ENCODE measurements at regions not wholly inside any gene's neighbourhood (a gene's known extent, or its start where the extent isn't known, plus 50 kb on each side); places are given as distances from the start of the nearest gene placed in this dataset.
A peak's percentile ranks its signal among the peaks of the same experiment; 100 is the strongest.

DNA sequence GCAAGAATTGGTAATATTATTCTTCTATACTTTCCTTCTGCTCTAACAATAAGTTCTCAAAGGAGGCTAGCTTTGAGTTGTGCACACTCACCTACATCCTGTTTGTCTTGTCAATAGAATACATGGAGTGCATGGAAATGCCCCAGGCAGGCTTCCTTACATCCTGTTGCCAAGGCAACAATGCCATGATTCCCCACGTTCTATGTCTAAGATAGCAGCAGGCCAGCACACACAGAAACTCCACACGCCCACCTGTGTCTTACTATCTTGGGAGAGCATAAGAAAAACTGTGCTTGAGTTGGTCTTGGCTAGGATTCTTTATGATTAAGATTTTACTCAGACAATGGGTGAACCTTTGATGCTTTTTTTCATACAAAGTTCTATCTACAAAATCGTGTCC is 379.2 kb downstream of the AASDHPPT start:
- DNase-seq (ENCODE audit: low read depth in 2 of 2), result no peak

DNA sequence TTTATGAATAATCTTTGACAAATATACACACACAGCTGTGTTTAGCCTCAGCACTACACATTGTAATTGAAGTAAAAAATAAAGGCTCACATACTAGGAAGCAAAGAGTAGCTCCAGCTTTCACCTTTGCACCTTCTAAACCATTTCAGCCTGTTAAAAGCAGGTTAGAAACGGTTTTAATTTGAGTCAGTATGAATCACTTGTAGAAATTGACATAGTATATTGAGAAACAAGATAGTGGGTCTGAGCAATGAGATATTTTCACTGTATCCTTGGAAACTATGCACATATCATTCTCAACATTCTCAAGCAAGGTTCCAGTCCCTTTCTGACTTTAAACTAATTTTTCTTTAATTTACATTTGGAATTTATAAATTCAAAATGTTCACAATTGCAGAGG is 380.3 kb downstream of the AASDHPPT start:
- DNase-seq (ENCODE audit: low read depth in 2 of 2), result no peak

GRCh38 chr11:106459135-106459534 is 381.7 kb downstream of the AASDHPPT start:
- DNase-seq (ENCODE audit: low read depth in 2 of 2), result no peak

DNA sequence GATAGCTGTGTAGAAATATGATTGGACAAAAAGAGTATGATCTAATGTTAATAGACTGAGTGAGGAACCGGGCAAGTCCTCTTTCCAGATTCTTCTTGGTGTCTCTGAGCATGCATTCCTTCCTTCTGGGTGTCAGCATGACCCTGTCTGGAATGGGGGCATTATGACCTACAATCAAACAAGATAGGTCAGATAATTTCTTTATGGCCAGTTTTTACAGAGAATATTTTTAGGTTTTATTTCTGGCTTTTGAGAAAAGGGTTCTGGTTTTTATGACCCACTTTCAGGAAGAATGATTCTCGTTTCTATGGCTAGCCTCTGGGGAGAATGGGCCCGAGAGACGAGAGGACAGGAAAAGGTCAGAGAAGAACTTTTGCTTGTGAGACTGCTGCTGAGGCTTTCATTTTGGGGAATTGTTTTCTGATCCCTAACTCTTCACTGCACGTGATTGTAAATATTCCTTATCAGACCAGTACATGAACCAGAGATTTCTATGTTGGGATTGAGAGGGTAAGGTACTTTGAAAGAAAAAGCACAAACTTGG is 383.8 kb downstream of the AASDHPPT start:
- DNase-seq (ENCODE audit: low read depth in 2 of 2), result no peak

DNA sequence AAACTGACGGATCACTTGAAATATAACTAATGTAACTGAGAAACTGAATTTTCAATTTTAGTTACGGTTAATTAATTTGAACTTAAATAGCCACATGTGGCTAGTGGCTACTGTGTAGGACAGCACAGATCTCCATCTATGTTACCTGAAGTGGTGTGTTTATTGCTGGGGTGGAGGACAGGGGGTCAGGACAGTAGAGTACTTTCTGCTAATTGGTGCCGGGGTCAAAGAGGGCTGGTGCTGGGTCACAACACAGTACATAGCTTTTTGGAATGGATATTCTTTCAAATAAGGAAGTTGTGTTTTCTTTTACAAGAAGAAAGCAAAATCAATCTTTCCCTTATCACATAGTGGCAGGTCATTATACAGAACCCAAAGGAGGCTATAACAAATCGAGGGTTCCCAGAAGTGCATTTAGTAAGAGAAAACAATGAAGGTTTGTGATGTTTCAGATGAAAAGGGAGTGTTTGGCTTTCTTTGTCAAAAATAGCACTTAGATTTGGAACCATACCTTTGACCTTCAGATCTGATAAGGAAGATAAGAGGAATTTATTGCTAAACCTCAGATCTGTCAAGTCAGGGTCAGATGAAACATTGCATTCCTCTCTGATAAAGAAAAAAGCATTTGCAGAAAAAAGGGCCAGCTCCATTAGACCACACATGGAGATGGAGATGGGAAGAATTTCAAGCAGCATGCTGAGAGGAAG is 384.5 kb downstream of the AASDHPPT start:
- DNase-seq (ENCODE audit: low read depth in 2 of 2), result no peak

DNA sequence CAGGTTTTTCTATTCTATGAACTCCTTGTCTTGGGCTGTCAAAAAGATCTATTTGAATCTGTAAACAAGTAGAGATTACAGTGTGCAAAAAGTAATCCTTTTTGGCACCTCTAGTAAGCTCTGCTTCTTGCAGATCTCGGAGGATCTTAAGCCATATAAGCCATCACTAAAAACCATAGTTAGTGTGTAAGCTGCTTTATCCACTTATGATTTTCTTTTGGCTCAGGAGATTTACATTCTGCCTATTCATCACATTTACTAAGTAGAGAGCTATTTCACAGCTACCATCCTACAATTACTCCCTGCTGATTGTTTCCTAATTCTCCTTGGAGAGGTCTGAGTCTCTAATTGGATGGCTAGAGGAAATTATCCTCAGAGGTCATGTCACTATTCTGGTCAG is 385.7 kb downstream of the AASDHPPT start:
- DNase-seq (ENCODE audit: low read depth in 2 of 2), result no peak

GRCh38 chr11:106463796-106464201 is 386.3 kb downstream of the AASDHPPT start:
- peak in 1 of 2 donors; percentile 17 for DNase-seq (ENCODE audit: low read depth in 2 of 2)

- no peak for DNase-seq (ENCODE audit: low read depth in 2 of 2)
These were observed 387.3 kb downstream of the AASDHPPT start for GRCh38 chr11:106464728-106465127.

DNA sequence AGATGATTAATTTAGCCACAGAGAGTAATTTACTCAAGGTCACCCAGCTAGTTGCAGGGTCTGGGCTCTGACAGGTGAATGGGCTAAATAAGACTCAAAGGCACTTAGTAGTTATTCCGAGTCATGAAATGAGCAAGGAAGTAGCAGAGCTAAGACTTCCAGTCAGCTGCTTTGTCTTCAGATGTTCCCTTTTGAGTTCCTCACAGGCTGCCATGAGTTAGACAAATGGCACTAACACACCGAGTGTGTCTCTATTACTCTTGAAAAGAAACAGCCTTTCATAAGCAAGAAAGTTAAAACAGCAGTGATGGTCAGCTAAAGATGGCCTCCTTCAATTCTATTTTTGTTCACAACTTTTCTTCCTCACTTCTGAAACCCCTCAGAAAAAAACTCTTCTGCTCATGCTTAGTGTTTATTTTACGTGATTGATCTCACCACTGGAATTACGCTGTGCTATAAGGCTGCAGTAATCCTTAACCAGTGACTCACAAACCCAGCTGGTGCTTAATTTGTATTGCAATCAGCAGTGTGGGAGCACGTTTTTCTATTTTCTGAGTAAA is 389.1 kb downstream of the AASDHPPT start:
- no peak for DNase-seq (ENCODE audit: low read depth in 2 of 2)

DNA sequence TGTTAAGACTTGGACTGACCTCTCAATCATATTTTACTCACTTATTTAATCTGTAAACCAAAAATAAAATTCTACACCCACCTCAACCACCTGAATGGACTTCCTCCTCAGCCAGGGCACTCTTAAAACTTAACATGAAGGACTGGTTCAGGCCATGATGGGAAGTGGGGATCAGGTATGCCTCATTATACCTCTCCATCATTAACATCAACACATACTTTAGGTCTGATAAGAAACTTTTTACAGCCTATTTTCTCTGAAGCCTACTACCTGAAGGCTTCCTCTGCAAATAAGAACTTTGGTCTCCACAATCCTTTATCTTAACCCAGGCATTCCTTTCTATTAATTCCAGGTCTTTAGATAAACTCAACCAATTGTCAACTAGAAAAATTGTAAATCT is 390.0 kb downstream of the AASDHPPT start:
- no peak for DNase-seq (ENCODE audit: low read depth in 2 of 2)

- DNase-seq (ENCODE audit: low read depth in 2 of 2), result peak in 1 of 2 donors; percentile 39
These were observed 390.6 kb downstream of the AASDHPPT start for GRCh38 chr11:106468086-106468485.

DNA sequence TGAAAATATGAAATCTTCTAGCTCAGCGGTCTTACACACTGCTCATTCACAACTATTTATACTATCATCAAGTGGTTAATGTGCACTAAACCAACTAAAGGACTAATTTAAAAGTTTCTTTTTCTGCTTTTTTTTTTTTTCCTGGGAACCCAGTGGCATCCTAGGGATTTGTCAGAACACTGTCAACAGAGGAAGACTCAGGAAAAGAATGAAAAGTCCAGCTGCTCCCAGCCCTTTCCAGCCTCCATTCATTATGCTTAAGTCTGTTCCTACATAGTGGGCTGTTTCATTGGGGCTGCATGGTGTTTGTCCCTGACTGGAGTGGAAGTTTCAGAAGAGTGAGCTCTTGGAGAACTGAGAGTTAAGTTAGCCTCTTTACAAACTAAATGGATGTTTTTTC is 391.1 kb downstream of the AASDHPPT start:
- no peak for DNase-seq (ENCODE audit: low read depth in 2 of 2)

GRCh38 chr11:106470230-106470629 is 392.8 kb downstream of the AASDHPPT start:
- no peak for DNase-seq (ENCODE audit: low read depth in 2 of 2)

GRCh38 chr11:106471276-106471675 is 393.8 kb downstream of the AASDHPPT start:
- peak in 1 of 2 donors; percentile 89 for DNase-seq (ENCODE audit: low read depth in 2 of 2)

- peak in 1 of 2 donors; percentile 85 for DNase-seq (ENCODE audit: low read depth in 2 of 2)
These were observed 395.7 kb downstream of the AASDHPPT start for GRCh38 chr11:106473089-106473722.

- DNase-seq (ENCODE audit: low read depth in 2 of 2), result no peak
These were observed 396.8 kb downstream of the AASDHPPT start for GRCh38 chr11:106474274-106474673.

- no peak for DNase-seq (ENCODE audit: low read depth in 2 of 2)
These were observed 397.7 kb downstream of the AASDHPPT start for GRCh38 chr11:106475181-106475580.

DNA sequence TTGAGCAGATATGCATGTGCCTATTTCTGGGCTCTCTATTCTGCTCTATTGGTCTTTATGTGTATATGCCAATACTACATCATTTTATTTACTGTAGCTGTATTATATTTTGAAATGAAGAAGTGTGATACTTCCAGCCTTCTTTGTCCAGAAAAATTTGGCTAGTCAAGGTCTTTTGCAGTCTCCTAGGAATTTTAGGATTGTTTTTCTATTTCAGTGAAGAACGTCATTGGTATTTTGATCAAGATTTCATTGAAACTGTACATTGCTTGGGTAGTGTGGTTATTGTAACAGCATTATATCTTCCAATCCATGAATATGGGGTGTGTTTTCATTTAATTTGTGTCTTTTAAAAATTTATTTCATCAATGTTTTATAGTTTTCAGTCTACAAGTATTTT is 400.3 kb downstream of the AASDHPPT start:
- no peak for DNase-seq (ENCODE audit: low read depth in 2 of 2)

- no peak for DNase-seq (ENCODE audit: low read depth in 2 of 2)
These were observed 402.2 kb downstream of the AASDHPPT start for GRCh38 chr11:106479646-106480045.

GRCh38 chr11:106480581-106481190 is 403.2 kb downstream of the AASDHPPT start:
- DNase-seq (ENCODE audit: low read depth in 2 of 2), result no peak

- peak in 1 of 2 donors; percentile 73 for DNase-seq (ENCODE audit: low read depth in 2 of 2)
These were observed 405.7 kb downstream of the AASDHPPT start for GRCh38 chr11:106482917-106483785.
